Jurkat, Clone E6-1 (cell line): ENCODE measurements at regions not wholly inside any gene's neighbourhood (a gene's known extent, or its start where the extent isn't known, plus 50 kb on each side); places are given as distances from the start of the nearest gene placed in this dataset.

ENCODE experiments used
- DNase-seq: peaks from one replicate; pipeline ENCODE4 v3.0.0-alpha.2; 2011; ENCODE audit warnings: low read depth, low spot score
- H3K4me3 ChIP-seq: 2 replicates; pipeline ENCODE4 v1.5.1; 2011; ENCODE audit warnings: mild to moderate bottlenecking, low read length, control low read depth, moderate library complexity

GRCh38 chr18:38575648-38576047 is 1010.0 kb upstream of the CELF4 start:
- peak; percentile 53 for DNase-seq
- no peak overlapping the region for H3K4me3 ChIP-seq

DNA sequence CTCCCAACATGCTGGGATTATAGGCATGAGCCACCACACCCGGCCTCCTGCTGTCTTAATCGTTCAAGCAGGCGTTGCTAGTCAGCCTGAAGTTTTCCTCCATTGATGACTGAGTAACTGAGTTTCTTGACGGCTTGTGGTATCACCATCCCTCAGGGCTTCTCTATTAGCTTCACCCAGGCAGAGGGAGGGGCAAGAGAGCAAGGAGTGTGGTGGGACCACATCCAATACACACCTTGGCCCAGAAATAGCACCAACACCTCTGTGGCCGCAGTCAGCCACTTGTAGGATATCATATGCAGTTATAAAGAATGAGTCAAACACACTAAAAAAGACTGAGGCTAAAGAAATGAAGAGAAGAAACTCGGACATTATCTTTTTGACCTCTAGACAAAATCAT is 1009.4 kb upstream of the CELF4 start:
- no peak for DNase-seq

GRCh38 chr18:38572554-38573111 is 1007.0 kb upstream of the CELF4 start:
- DNase-seq = no peak
- no peak overlapping the region for H3K4me3 ChIP-seq

More for the DNA sequence above, 1009.4 kb upstream of the CELF4 start:
- no peak overlapping the region for H3K4me3 ChIP-seq

DNA sequence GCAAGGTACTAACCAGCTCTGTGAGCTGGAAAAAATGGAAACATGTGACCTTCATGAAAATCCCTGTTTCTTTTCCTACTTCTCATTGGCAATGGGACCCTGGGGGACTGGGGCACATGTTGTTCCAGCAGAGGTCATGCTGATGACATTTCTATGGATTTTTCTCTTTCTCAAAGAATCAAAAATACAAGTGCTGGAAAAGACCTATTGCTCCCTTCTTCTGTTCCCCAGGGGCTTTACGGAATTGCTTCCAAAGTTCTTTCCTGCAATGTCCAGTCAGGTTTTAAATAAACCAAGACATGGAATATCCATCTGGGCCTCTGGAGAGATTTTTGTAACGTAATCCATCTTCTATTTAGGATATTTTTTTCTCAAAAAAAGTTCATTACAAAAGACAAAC is 1006.1 kb upstream of the CELF4 start:
- H3K4me3 ChIP-seq = no peak overlapping the region
- no peak for DNase-seq

DNA sequence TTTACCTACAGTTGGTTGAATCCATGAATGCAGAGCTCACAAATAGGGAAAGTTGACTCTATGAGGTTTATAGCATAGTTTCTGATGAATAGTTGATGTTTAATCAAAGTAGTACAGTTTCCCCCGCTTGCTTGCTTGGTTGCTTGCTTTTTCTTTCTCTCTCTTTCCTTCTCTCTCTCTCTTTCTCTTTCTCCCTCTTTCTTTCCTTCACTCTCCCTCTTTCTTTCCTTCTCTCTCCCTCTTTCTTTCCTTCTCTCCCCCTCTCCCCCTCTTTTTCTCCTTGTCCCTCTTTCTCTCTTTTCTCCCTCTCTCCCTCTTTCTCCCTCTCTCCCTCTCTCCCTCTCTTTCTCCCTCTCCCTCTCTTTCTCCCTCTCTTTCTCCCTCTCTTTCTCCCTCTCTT is 999.9 kb upstream of the CELF4 start:
- H3K4me3 ChIP-seq = no peak overlapping the region
- no peak for DNase-seq

DNA sequence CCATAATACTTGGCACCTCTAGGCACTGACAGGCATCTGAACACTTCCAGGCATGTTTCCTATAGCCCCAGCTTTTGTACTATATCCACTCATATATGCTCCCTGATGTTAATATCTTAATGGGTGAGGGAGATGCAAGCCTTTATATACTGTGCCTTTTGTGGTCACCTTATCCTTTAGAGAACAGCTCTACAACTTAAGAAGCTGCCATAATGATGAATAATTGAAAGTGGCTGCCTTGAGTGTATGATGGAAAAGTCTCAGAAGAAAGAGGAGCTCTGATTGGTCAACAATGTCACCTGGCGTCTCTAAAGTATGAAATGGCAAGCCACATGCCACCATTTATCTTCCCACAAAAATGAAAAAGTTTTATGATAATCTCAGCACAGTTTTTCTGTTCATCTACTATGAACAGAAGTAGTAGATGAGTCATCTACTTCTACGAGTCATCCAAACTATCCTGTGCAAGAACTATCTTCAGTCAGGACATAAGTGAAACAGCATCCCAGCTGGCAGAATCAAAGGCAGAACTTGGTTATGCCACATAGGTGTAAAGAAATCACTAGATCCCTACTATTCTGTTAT is 997.9 kb upstream of the CELF4 start:
- H3K4me3 ChIP-seq = no peak overlapping the region
- no peak for DNase-seq

DNA sequence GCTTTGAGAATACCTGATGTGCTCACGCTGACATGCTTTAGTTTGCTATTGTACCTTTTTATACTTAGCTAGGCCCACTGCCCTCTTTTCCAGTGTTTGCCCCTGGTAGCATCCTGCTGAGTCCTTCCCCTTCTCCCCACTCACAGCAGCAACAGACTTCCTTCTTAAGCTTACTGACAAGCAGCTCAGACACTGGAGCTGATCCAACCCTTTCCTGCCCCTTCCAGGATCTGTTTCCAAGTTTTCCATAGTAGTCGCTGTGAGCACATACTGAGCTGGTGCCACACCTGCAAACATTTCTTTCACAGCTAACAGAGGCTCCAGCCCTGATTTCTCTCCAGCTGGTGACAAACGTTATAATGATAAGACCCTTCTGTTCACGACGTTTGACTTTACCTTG is 991.4 kb upstream of the CELF4 start:
- no peak for DNase-seq
- H3K4me3 ChIP-seq = no peak overlapping the region

- no peak overlapping the region for H3K4me3 ChIP-seq
- no peak for DNase-seq
Measured at GRCh38 chr18:38552732-38553321, 987.2 kb upstream of the CELF4 start.

- H3K4me3 ChIP-seq = no peak overlapping the region
- no peak for DNase-seq
Measured at GRCh38 chr18:38551881-38552280, 986.3 kb upstream of the CELF4 start.

- H3K4me3 ChIP-seq = no peak overlapping the region
- DNase-seq = peak; percentile 28
Measured at GRCh38 chr18:38545071-38545470, 979.5 kb upstream of the CELF4 start.

DNA sequence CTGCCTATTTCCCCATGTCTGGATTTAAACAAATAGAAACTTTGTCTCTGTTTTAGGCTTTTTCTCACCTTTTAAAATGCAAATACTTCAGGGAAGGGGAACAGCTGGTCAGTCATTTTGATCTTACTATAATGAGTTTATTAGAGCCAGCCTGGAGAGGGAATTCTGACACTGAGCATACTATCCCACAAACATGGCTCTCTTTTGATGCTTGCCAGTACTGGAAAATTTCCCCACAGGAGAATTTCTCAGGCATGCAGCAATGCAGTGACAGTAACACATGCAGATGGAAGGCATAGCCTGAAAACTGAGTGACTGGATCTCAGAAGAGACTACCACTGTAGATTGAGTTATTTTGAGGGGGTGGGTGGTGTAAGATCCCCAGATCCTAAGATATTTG is 974.3 kb upstream of the CELF4 start:
- H3K4me3 ChIP-seq = no peak overlapping the region
- DNase-seq = no peak

GRCh38 chr18:38539371-38539770 is 973.8 kb upstream of the CELF4 start:
- no peak overlapping the region for H3K4me3 ChIP-seq
- no peak for DNase-seq

- H3K4me3 ChIP-seq = no peak overlapping the region
- DNase-seq = no peak
Measured at GRCh38 chr18:38534073-38534472, 968.5 kb upstream of the CELF4 start.

DNA sequence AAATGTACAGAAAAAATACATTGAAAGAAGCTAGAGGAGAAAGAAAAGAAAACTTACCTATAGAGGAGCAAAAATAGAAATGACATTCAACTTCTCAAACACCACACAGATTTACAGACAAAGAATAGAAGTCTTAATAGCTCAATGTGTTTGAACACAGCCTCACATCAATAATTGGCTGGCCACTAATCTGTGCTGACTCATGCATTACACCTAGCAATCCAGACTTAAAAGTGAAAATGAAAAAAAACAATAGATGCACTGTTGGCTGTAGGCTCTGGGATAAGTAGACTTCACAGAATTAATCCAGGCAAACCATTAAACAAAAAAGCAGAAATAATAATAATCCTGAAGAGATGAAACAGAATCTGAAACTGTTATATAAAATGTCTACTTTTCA is 961.3 kb upstream of the CELF4 start:
- H3K4me3 ChIP-seq = no peak overlapping the region
- DNase-seq = no peak

GRCh38 chr18:38525039-38525438 is 959.4 kb upstream of the CELF4 start:
- peak; percentile 16 for DNase-seq
- H3K4me3 ChIP-seq = no peak overlapping the region

DNA sequence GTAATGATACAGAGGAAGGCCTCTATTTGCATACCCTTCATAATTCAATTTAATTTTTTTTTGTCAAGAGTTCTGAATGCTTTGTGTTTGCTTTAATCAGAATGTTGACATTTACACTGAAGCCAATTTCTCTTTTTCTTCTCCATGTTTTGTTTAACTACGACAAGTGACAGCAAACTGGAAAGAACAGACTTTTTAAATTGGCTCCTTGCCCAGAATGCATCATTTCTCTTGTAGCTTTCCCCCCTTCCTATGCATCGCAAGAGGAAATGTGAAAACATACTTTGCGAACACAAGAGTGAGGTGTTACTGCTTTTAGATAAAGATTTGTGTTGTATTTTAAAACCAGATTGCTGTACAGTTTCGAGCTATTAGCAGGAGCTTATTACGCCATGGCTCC is 955.2 kb upstream of the CELF4 start:
- no peak overlapping the region for H3K4me3 ChIP-seq
- no peak for DNase-seq

GRCh38 chr18:38502539-38502938 is 936.9 kb upstream of the CELF4 start:
- DNase-seq = no peak
- H3K4me3 ChIP-seq = no peak overlapping the region

DNA sequence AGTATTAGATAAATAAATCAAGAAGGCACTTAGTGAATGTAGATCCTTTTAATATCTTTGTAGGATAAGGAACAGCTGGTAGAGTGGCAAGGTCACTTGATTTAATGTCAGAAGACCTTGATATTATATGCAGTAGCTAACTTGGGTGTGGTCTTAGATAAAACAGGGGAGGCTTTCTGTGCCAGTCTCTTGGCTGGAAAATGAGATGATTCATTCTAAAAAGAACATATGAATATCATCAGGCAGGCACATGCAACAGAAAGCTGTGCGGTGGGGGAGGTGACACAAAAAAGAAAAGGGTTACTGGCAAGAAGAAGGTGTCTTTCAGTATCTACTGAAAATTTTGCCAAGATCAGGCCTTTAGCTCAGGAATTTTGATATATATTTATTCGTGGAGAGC is 931.7 kb upstream of the CELF4 start:
- no peak for DNase-seq
- H3K4me3 ChIP-seq = no peak overlapping the region

GRCh38 chr18:38496222-38496793 is 930.7 kb upstream of the CELF4 start:
- no peak for DNase-seq
- no peak overlapping the region for H3K4me3 ChIP-seq

DNA sequence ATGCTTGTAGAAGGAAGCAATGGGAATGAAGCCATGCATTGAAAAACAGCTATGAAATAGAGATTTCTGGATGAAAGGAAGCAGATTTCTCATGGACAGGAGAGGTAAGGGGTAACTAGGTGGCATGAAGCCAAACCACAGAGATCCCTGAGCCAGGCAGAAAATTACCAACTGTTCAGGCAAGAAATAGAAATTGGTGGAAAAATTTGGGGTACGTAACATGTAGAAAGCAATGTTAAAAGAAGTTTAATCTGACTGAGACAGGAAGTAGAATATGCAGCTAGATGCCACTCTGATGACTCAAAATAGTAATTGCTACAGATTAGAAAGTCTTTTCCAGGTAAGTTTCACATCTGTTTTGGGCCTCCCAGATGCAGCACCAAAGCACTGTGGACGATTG is 928.5 kb upstream of the CELF4 start:
- no peak overlapping the region for H3K4me3 ChIP-seq
- no peak for DNase-seq

GRCh38 chr18:38491195-38491594 is 925.6 kb upstream of the CELF4 start:
- H3K4me3 ChIP-seq = no peak overlapping the region
- DNase-seq = no peak
